Left cardiac atrium (tissue), 4 donors: ENCODE measurements at regions not wholly inside any gene's neighbourhood (a gene's known extent, or its start where the extent isn't known, plus 50 kb on each side); places are given as distances from the start of the nearest gene placed in this dataset.
A peak's percentile ranks its signal among the peaks of the same experiment; 100 is the strongest.
"Not testable (repeated sequence)": the region's sequence is repeated elsewhere in the genome, so short reads cannot be mapped to it uniquely, and the experiment has no call there.

Experiments used
- ATAC-seq, 2 donors: fragments of 200-7000 bp; cut with Tn5 transposase; one replicate each; pipeline ENCODE4 v1.9.1; 2020; ENCODE audit warnings: mild to moderate bottlenecking in 2 of 2, moderate library complexity in 2 of 2
- DNase-seq: peaks from one replicate; pipeline ENCODE4 v3.0.0-alpha.2; 2020
- intact Hi-C, 2 donors: fragments of 100-400 bp; cut with DNase I; formaldehyde crosslinking; loops; one replicate each; pipeline versions ENCODE4 v1.14.1 to v1.15.1; 2022 to 2023
- donor health status: DM: no; HTN: yes; CAD: no.
- donor health status: DM: no; HTN: yes; CAD: no; lungs with severe emphysema.
- donor health status: DM: yes; HTN: yes; CAD: no.
- donor health status: Dilated cardiomyopathy.

DNA sequence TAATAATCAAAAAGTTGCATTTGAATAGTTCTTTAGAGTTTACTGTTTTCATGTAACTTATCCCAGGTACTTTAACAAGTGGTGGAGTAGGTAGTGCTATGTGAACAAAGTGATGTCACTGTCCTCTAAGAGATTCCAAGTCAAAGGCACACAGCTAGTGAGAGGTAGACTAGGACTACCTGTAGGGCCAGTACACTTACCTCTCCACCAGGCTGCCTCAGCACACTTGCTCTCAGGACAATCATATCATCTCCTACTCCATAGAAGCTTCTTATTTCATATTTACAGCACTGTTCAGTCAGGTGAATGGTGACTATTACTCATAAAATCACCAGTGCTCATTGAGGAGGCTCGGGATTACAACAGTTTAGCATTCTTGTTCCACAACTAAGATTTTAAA lies 173.0 kb upstream of the EMCN start:
- intact Hi-C loops: no loop called here
- DNase-seq (no peak), ATAC-seq (no peak)

DNA sequence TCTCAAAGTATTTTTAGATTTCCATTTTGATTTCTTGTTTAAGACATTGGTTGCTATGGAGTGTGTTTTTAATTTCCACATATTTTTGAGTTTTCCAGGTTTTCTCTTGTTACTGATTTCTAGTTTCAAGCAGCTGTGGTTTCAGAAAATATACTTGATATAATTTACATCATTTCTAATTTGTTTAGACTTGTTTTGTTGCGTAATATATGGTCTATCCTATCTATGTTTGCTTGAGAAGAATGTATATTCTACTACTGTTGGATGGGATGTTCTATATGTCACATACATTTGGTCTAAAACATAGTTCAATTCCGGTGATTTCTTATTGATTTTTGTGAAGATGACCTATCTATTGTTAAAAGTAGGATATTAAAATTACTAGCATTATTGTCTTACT lies 170.5 kb upstream of the EMCN start:
- intact Hi-C loops: no loop called here
- no peak for ATAC-seq

DNA sequence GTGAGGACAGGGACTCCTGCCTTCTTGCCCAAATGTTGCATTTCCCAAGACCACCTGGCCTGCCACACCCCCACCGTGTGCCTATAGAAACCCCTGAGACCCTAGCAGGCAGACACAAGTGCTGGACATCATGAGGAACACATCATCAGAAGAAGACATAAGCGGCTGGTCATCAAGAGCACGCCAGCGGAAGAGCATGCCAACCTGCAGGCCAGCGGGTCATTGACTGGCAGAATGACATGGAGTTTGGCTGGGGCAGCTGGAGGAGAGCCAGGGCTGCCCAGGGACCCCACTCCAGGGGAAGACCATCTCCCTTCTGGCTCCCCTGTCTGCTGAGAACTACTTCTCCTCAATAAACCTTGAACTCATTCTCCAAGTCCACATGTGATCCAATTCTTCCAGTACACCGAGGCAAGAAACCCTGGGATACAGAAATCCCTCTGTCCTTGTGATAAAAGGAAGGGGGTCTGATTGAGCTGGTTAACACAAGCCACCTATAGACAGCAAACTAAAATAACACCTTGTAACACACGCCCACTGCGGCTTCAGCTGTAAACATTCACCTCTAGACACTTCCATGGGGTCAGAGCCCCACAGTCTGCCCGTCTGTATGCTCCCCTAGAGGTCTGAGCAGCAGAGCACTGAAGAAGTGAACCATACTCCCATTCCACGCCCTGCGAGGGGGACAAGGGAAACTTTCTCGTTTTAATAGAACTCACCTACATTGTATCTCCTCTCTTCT lies 164.8 kb upstream of the EMCN start:
- intact Hi-C loops: no loop called here
- DNase-seq (no peak), ATAC-seq (no peak)

More for the DNA sequence above, 170.5 kb upstream of the EMCN start:
- DNase-seq: no peak

DNA sequence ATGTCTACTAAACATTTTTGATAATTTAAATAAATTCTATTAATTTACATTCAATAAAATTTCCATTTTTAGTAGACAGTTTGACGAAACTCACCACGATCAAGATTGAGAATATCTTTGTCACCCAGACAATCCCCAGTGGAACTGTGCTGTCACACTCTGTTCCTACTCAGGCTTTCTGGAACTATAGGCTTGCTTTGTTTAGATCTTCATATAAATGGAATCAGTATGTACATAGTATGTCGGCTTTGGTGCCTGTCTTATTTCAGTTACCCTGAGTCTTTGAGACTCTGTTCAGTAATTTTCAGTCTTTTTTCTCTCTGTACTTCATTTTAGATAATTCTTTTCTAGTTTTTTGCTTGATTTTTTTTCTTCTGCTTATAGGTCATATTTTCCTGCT lies 163.5 kb upstream of the EMCN start:
- no peak for DNase-seq
- ATAC-seq: no peak
- intact Hi-C loops: no loop called here

DNA sequence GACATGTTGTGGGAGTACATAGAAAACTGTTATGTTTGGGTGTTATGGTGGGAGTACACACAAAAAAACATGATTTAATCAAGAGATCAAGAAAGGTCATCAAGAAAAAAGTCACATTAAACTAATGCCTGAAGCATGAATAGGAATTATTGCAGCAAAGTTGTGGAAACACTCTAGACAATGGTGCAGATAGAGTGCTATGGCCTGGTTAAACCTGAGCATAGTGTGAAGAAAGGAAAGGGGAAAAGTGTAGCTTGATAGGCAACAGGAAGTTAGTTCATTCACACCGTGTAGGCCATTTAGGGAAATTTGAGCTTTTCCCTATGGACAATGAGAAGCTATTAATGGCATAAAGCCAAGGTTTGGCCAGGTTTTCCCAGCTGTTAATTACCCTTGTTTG lies 162.1 kb upstream of the EMCN start:
- DNase-seq (no peak), ATAC-seq (no peak)
- intact Hi-C loops: no loop called here

DNA sequence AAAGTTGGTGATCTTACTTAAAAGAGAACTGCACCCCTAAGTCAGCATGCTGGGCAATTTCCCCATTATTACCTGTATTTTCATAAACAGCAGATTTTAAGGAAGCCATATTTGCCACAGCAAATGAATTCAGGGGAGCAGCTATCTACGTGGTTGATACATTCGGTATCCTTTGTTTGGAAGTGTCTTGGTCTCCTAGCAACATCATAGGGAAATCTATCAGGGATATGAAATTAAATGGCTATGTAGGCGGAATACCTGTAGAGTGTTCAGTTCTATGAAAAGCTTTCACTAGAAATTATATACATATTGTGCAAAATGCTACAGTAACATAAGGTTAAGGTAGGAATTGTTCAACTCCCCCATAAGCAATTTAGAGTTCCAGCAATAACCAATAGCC lies 157.2 kb upstream of the EMCN start:
- intact Hi-C loops: no loop called here
- DNase-seq (no peak), ATAC-seq (no peak)

DNA sequence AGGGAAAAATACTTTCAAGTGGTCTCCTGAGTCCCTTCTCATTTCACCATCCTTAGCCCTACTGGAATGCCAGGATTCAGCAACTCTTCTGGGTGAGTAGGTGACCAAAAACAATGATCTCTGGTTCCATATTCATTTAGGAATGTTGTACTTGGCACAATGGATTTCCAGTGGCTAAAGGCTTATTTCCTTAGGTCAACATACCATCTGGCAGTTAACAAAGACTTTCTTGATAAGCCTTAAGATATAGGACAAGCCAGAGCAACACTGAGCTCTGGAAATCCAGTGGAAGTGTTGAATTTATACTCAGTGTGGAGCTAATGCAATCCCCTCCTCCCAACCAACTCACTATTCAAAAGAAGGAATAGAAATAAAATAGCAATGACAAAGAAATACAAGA lies 139.4 kb upstream of the EMCN start:
- peak; percentile 50 to 58 for ATAC-seq
- intact Hi-C loops: no loop called here
- DNase-seq: no peak

DNA sequence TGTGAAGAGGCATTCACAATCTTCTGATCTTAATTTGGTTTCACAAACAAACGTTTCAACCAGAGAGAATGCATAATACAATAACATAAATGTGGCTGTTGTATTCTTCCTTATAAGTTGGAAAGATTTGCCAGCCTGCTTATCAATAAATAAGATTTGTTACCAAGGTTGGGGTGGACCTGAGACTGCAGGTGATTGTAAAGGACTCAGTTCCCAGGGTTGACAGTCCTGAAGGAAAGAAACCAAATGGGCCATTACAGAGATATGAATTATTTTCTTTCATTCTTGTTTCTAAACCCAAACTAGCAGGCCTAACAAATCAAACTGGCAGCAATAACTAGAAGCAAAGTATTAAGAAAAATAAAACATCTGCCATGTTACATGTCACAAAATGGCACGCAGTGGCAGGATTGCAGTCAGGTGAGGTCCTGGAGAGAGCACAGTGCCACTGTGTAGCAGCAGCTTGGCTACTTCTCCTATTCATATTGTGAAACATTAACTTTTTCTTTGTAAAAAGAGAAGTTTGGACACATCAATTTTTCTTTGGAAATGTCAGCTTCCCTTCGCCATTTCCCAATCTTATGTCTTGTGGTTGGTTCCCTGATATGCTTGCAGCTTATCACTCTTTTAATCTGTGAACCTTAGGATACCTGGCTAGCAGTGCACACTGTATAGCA lies 133.8 kb upstream of the EMCN start:
- ATAC-seq (no peak), DNase-seq (no peak)
- intact Hi-C loops: no loop called here

DNA sequence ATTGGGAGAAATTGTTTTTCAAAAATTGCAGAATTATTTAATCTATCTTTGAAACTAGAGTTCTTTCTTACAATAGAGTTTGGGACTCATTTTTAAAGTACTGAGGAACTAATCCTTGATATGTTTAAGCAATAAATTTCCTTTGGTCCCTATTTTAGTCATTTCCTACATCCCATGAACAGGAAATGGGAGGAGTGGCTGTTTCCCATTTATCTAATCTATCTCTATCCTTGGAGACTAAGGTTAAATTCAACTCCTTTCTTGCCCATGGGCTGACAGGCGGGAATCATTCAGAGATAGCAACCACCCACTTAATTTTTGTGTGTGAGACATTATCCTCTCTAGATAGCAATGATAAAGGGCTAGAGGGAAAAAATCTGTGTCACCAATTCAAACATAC lies 131.6 kb upstream of the EMCN start:
- DNase-seq (no peak), ATAC-seq (no peak)
- intact Hi-C loops: no loop called here

DNA sequence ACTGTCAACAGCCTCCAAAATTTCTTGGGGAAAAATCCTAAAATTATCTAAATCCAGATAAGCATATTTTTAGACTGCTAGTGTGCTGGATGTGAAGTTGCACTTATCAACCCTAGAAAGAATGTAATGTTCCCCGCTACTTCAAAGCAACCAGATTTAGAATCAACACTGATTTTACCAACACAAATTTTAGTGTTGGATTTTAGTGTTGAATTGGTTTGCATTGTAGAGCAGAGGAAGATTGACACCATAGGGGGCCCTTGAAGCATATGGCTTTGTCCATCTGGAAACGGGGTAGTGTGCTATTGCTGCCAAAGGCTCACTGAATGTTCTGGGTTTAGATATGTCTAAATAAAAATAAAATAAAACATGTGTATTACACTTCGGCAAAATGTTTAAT lies 126.3 kb upstream of the EMCN start:
- ATAC-seq (no peak), DNase-seq (no peak)
- intact Hi-C loops: no loop called here

DNA sequence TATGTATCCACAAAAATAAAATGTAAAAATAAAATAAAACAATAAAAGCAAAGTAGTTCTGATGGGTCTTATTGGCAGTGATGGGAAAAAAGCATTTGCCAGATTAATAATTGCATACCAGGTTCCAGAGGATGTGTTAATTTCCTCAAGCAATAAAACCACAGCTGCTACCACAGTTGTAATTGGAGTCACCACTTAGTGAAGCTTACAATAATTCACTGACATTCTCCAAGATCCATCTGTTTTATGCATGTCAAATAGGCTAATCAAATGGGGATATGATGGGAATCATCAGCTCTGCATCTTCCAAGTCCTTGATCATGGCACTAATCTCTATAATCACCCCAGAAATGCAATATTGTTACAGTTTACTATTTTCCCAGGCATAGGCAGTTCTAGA lies 123.5 kb upstream of the EMCN start:
- ATAC-seq (no peak), DNase-seq (no peak)
- intact Hi-C loops: no loop called here

DNA sequence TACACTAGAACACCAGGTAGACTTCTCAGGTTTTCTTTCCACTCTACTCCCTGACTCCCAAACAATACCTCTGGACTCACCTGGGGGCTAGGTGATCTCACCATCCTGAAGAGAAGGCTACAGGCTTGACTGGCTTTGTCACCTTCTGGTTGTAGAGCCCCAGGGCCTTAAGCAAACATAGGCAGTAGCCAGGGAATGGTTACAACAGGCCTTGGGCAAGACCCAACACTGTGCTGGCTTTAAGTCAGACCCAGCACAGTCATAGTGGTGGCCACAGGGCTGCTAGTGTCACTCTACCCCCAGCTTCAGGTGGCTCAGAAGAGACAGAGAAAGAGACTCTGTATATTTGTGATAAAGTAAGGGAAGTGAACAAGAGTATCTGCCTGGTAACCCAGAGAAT lies 118.1 kb upstream of the EMCN start:
- no peak for ATAC-seq
- DNase-seq: no peak
- intact Hi-C loops: no loop called here

DNA sequence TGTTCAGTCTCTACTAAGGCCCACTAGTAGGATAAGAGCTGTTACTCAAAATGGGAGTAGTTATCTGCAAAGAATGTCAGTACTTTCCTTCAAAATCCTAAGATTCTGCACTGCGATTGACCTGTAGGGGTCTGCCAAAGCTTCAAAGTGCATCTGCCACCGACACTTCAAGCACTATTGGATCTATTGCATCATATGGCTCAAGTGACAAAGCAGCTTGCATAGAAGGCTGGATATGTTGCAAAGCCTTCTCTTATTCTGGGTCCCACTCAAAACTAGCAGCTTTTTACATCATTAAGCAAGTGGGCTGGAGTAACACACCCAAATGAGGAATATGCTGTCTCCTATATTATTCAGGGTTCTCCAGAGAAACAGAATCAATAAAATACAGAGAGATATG lies 115.4 kb upstream of the EMCN start:
- DNase-seq: no peak
- intact Hi-C loops: no loop called here
- no peak for ATAC-seq

DNA sequence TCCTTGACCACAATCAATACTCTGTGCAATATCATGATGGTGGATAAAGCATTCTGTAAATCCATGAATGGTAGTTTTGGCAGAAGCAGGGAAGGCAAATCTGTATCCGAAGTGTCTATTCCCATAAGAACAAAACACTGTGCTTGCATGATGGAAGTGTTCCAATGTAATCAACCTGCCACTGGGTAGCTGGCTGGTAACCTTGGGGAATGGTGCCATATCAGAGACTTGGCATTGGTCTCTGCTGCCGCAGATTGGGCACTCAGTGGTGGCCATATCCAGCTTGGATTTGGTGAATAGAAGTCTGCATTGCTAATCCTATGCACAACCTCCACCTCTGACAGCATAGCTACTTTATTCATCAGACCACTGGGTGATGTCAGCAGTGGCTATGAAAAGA lies 114.3 kb upstream of the EMCN start:
- no peak for ATAC-seq
- DNase-seq: no peak
- intact Hi-C loops: no loop called here

DNA sequence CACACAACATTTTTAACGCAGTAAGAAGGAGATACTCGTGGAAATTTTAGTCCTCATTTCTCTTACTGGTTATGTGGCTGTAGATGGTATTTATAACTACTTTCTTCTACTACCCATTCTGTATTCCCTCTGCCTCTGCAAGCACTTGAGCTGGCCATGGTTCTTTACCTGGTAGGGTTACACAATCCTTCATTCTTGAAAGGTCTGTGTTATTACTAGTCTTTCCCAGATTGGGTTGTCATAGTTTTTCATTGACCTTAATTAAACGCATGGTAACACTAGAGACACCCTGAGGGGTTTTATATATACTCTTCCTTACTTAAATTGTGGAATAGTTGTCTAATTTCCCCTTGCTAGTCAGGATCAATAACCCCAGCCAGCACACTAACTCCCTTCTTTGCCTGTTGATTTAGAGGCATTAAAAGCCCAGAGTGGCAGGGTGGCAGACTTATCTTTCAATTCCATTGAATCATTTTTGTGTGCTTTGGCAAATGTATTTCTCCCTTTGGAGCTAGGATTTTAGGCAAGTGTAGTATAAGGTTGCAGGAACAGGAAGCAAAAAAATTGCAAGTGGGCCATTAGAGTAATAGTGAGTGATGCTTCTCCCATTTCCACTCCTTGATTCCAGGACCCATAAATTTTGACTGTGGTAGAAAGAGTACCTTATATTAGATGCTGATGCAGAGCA lies 113.6 kb upstream of the EMCN start:
- DNase-seq: no peak
- no peak for ATAC-seq
- intact Hi-C loops: no loop called here

DNA sequence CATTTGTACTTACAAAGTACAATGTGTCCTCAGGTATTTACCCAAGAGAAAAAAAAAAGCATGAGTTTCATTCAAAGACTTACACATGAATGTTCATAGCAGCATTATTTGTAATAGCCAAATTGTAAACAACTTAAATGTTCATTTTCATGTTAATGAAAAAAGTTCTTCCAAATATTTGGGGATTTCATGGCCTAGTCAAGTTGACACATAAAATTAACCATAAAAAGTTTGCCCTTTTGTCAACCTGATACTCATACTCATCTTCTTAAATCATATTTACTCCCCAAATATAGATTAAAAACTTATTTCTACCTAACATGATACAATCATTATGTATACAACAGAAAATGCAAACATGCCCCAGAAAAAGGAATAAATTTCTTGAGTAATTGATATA lies 112.5 kb upstream of the EMCN start:
- DNase-seq (no peak), ATAC-seq (no peak)
- intact Hi-C loops: no loop called here

DNA sequence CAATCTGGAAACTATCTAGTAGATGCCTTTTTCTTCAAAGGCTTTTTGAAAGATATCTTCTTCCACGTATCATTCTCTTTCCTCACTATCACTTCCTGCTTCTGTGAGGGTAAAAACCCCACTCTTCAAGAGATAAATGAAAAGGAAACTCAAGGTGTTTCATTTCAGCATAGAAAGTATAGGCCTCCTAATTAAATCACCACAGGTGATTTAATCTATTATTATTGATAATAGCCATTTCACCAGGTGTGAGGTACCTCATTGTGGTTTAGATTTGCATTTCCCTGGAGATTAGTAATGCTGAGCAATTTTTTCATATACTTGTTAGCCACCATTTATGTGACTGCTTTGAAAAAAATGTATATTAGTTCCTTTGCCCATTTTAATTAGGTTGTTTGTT lies 92.0 kb upstream of the EMCN start:
- DNase-seq (no peak), ATAC-seq (no peak)
- intact Hi-C loops: no loop called here

DNA sequence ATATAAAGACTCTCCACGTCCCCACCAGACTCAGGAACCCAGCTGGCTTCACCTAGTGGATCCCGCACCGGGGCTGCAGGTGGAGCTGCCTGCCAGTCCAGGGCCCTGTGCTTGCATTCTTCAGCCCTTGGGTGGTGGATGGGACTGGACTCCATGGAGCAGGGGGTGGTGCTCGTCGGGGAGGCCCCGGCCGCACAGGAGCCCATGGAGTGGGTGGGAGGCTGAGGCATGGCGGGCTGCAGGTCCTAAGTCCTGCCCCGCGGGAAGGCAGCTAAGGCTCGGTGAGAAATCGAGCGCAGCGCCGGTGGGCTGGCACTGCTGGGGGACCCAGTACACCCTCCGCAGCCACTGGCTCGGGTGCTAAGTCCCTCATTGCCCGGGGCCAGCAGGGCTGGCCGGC lies 90.8 kb upstream of the EMCN start:
- ATAC-seq: not testable (repeated sequence)

DNA sequence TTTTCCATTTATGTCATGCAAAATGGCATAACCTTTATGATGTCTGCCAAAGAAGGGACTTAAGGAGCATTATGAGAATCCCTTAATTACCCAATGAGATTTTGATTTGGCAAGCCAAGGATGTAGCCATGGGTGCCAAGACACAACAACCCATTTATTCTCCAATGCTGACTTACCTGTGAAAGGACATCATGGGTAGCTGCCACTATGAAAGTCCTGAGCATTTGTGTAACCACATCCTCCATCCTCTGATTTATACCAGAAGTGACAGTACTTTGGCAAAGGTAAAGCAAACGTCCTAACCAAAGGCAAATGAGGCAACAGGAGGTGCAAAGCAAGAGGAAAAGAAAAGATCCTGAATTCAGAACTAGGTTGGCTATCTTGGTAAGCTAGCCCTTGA lies 87.3 kb upstream of the EMCN start:
- intact Hi-C loops: no loop called here
- DNase-seq (no peak), ATAC-seq (no peak)

More for the DNA sequence above, 90.8 kb upstream of the EMCN start:
- intact Hi-C loops, DNase-seq: not testable (repeated sequence)

DNA sequence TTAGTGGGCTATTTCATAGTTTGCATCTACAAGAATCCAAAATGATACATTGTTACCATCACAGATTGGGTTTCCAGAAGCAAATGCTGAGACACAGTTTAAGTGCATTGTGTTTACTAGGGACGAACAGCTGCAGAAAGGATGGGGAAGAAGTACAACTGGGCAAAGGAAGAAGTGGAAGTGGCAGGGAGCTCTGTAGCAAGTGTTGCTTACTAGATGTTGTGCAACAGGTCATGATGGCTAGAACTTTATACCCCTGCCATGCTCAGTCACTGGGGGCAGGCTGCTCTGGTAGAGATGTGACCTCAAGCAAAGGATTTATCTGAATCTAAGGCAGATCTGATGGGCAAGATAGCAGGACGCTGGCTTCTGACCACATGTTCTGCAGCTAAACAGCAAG lies 76.1 kb upstream of the EMCN start:
- no peak for DNase-seq
- intact Hi-C loops: no loop called here
- ATAC-seq: no peak
